ENCODE measurements at regions not wholly inside any gene's neighbourhood (a gene's known extent, or its start where the extent isn't known, plus 50 kb on each side); places are given as distances from the start of the nearest gene placed in this dataset.

- H3K4me1 ChIP-seq, result peaks cover 15% of the 10 kb centered on the region
- TF ChIP-seq CTCF (IDR thresholded peaks at IDR 0.05; ENCODE audit: insufficient read depth in 1 of 2, low read depth in 1 of 2, low read length in 1 of 2, severe bottlenecking in 1 of 2, unreplicated experiment in 1 of 2), result no peak
- Mint-ChIP-seq H3K27ac (ENCODE audit: unreplicated experiment) (no peak overlapping the region), H3K4me1 (ENCODE audit: low read depth, unreplicated experiment) (peaks cover 15% of the 10 kb centered on the region), H3K9me3 (ENCODE audit: unreplicated experiment) (peaks cover 25% of the 10 kb centered on the region), H3K36me3 (ENCODE audit: insufficient read depth, unreplicated experiment) (no peaks in the 10 kb centered on the region), H3K27me3 (ENCODE audit: insufficient read depth, unreplicated experiment) (no peaks in the 10 kb centered on the region), H3K4me3 (ENCODE audit: unreplicated experiment) (no peak overlapping the region)
- no peaks in the 10 kb centered on the region; the same call in 1 of the 2 replicates for H3K9me3 ChIP-seq
- ChIA-PET POLR2A (no interaction called here), CTCF (no interaction called here)
- intact Hi-C loops (cut with micrococcal nuclease; ENCODE audit: unreplicated experiment), result no loop called here
- no peaks in the 10 kb centered on the region for H3K27me3 ChIP-seq (replicated peaks; ENCODE audit: control insufficient read depth, insufficient read depth, low read length)
- H3K36me3 ChIP-seq (ENCODE audit: control insufficient read depth, insufficient read depth, low read length), result no peaks in the 10 kb centered on the region
- H3K4me3 ChIP-seq (ENCODE audit: low read depth, low read length), result no peak overlapping the region
- no peak for DNase-seq
- no TSS peak for BruUV-seq (replicated peaks)
Measured at GRCh38 chr10:57098146-57098545, 737.1 kb upstream of the ZWINT start.

GRCh38 chr10:57096044-57096443 lies 735.0 kb upstream of the ZWINT start:
- H3K36me3 ChIP-seq (ENCODE audit: control insufficient read depth, insufficient read depth, low read length), result no peaks in the 10 kb centered on the region
- no peaks in the 10 kb centered on the region for H3K4me1 Mint-ChIP-seq (ENCODE audit: low read depth, unreplicated experiment)
- no peak for TF ChIP-seq CTCF (IDR thresholded peaks at IDR 0.05; ENCODE audit: insufficient read depth in 1 of 2, low read depth in 1 of 2, low read length in 1 of 2, severe bottlenecking in 1 of 2, unreplicated experiment in 1 of 2)
- no peaks in the 10 kb centered on the region for H3K4me1 ChIP-seq
- intact Hi-C loops (cut with micrococcal nuclease; ENCODE audit: unreplicated experiment), result no loop called here
- H3K4me3 Mint-ChIP-seq (ENCODE audit: unreplicated experiment), result no peak overlapping the region
- H3K9me3 ChIP-seq, result no peaks in the 10 kb centered on the region
- no peak for DNase-seq
- no peaks in the 10 kb centered on the region for H3K27me3 ChIP-seq (replicated peaks; ENCODE audit: control insufficient read depth, insufficient read depth, low read length)
- ChIA-PET POLR2A (no interaction called here), CTCF (no interaction called here)
- no peaks in the 10 kb centered on the region for H3K36me3 Mint-ChIP-seq (ENCODE audit: insufficient read depth, unreplicated experiment)
- no peak overlapping the region for H3K4me3 ChIP-seq (ENCODE audit: low read depth, low read length)
- no peaks in the 10 kb centered on the region for H3K27me3 Mint-ChIP-seq (ENCODE audit: insufficient read depth, unreplicated experiment)
- H3K9me3 Mint-ChIP-seq (ENCODE audit: unreplicated experiment), result peaks cover 12% of the 10 kb centered on the region
- BruUV-seq (replicated peaks), result no TSS peak
- no peak overlapping the region for H3K27ac Mint-ChIP-seq (ENCODE audit: unreplicated experiment)

- Histone ChIP-seq H3K4me1 (no peaks in the 10 kb centered on the region), H3K36me3 (ENCODE audit: control insufficient read depth, insufficient read depth, low read length) (no peaks in the 10 kb centered on the region), H3K4me3 (ENCODE audit: low read depth, low read length) (no peak overlapping the region), H3K27me3 (replicated peaks; ENCODE audit: control insufficient read depth, insufficient read depth, low read length) (no peaks in the 10 kb centered on the region), H3K9me3 (no peaks in the 10 kb centered on the region)
- Mint-ChIP-seq H3K36me3 (ENCODE audit: insufficient read depth, unreplicated experiment) (no peaks in the 10 kb centered on the region), H3K4me1 (ENCODE audit: low read depth, unreplicated experiment) (no peaks in the 10 kb centered on the region), H3K9me3 (ENCODE audit: unreplicated experiment) (peaks cover 11% of the 10 kb centered on the region), H3K4me3 (ENCODE audit: unreplicated experiment) (no peak overlapping the region), H3K27ac (ENCODE audit: unreplicated experiment) (no peak overlapping the region), H3K27me3 (ENCODE audit: insufficient read depth, unreplicated experiment) (no peaks in the 10 kb centered on the region)
- TF ChIP-seq CTCF (IDR thresholded peaks at IDR 0.05; ENCODE audit: insufficient read depth in 1 of 2, low read depth in 1 of 2, low read length in 1 of 2, severe bottlenecking in 1 of 2, unreplicated experiment in 1 of 2), result no peak
- no peak for DNase-seq
- ChIA-PET CTCF (no interaction called here), POLR2A (no interaction called here)
- intact Hi-C loops (cut with micrococcal nuclease; ENCODE audit: unreplicated experiment), result no loop called here
- BruUV-seq (replicated peaks), result no TSS peak
Measured at GRCh38 chr10:57094965-57095364, 733.9 kb upstream of the ZWINT start.

Measured in Caco-2 (cell line).